Neural cell (in vitro differentiated cells): ENCODE measurements at regions not wholly inside any gene's neighbourhood (a gene's known extent, or its start where the extent isn't known, plus 50 kb on each side); places are given as distances from the start of the nearest gene placed in this dataset.

Source experiments
- H2AFZ ChIP-seq: fragments of 200-600, 300-800 bp; sonication (generic), shearing (Covaris generic); 2 replicates; pipeline ENCODE4 v1.6.0; 2014; ENCODE audit warnings: low read depth, mild to moderate bottlenecking, antibody characterized with exemption, low read length, moderate library complexity
- H3F3A ChIP-seq: fragments of 200-600 bp; shearing (Covaris generic); 2 replicates; pipeline ENCODE4 v1.6.1; 2016; ENCODE audit warnings: mild to moderate bottlenecking, moderate library complexity, mixed read lengths, antibody characterized with exemption, low read length; ENCODE audit not compliant: insufficient read depth, poor library complexity, severe bottlenecking
- H3K27ac ChIP-seq: fragments of 200-600, 300-800 bp; sonication (generic), shearing (Covaris generic); 2 replicates; pipeline ENCODE4 v1.5.1; 2014; ENCODE audit warnings: mild to moderate bottlenecking, low read length, moderate library complexity
- H3K27me3 ChIP-seq: fragments of 300-800, 200-600 bp; sonication (generic), shearing (Covaris generic); 2 replicates; pipeline ENCODE4 v1.6.0; 2014; ENCODE audit warnings: mild to moderate bottlenecking, low read depth, low read length, moderate library complexity; ENCODE audit not compliant: insufficient read depth
- H3K36me3 ChIP-seq: fragments of 300-800, 200-600 bp; sonication (generic), shearing (Covaris generic); 2 replicates; pipeline ENCODE4 v1.5.1; 2014; ENCODE audit warnings: mild to moderate bottlenecking, antibody characterized with exemption, low read length, moderate library complexity; ENCODE audit not compliant: insufficient read depth
- H3K4me2 ChIP-seq: fragments of 300-800, 200-600 bp; sonication (generic), shearing (Covaris generic); 2 replicates; pipeline ENCODE4 v1.6.0; 2014; ENCODE audit warnings: mild to moderate bottlenecking, low read length
- H3K4me3 ChIP-seq: fragments of 300-800, 200-600 bp; sonication (generic), shearing (Covaris generic); 2 replicates; pipeline ENCODE4 v1.5.1; 2014; ENCODE audit warnings: mild to moderate bottlenecking, low read length, moderate library complexity
- H3K79me2 ChIP-seq: fragments of 200-600 bp; shearing (Covaris generic); replicated peaks from 2 replicates; pipeline ENCODE4 v1.6.0; 2014; ENCODE audit warnings: mild to moderate bottlenecking, low read length, moderate library complexity; ENCODE audit not compliant: insufficient read depth
- H3K9ac ChIP-seq: fragments of 300-800, 200-600 bp; sonication (generic), shearing (Covaris generic); 2 replicates; pipeline ENCODE4 v1.6.1; 2016; ENCODE audit warnings: mild to moderate bottlenecking, low read length, mixed read lengths
- H3K9me2 ChIP-seq: fragments of 200-600 bp; shearing (Covaris generic); 2 replicates; pipeline ENCODE4 v1.6.1; 2016; ENCODE audit warnings: mild to moderate bottlenecking, low read length, mixed read lengths; ENCODE audit not compliant: insufficient read depth
- H3K9me3 ChIP-seq: fragments of 200-600, 300-800 bp; sonication (generic), shearing (Covaris generic); 2 replicates; pipeline ENCODE4 v1.6.1; 2016; ENCODE audit warnings: mild to moderate bottlenecking, mixed run types, low read length, moderate library complexity, mixed read lengths
- H4K20me1 ChIP-seq: fragments of 200-600 bp; shearing (Covaris generic); 2 replicates; pipeline ENCODE4 v1.6.1; 2016; ENCODE audit warnings: mild to moderate bottlenecking, mixed run types; ENCODE audit not compliant: insufficient read depth
- EP300 ChIP-seq: fragments of 450-650 bp; conservative IDR thresholded peaks from 2 replicates; pipeline ENCODE4 v1.6.1; 2014; ENCODE audit warnings: antibody characterized with exemption, mild to moderate bottlenecking, moderate library complexity; ENCODE audit not compliant: poor library complexity, severe bottlenecking
- EZH2 ChIP-seq: fragments of 200-600, 300-800 bp; shearing (Covaris generic), sonication (generic); IDR thresholded peaks from 2 replicates; pipeline ENCODE4 v1.6.1; 2014; ENCODE audit warnings: antibody characterized with exemption, low read length, borderline replicate concordance, mild to moderate bottlenecking; ENCODE audit not compliant: insufficient read depth, poor library complexity, severe bottlenecking
- MXI1 ChIP-seq: fragments of 450-650 bp; conservative IDR thresholded peaks from 2 replicates; pipeline ENCODE4 v1.6.1; 2014; ENCODE audit warnings: antibody characterized with exemption, mild to moderate bottlenecking; ENCODE audit not compliant: poor library complexity, severe bottlenecking
- POLR2AphosphoS5 ChIP-seq: IDR thresholded peaks from 2 replicates; pipeline ENCODE4 v1.6.1; 2012
- RAD21 ChIP-seq: fragments of 450-650 bp; conservative IDR thresholded peaks from 2 replicates; pipeline ENCODE4 v1.6.1; 2014; ENCODE audit warnings: antibody characterized with exemption, mild to moderate bottlenecking, moderate library complexity
- SMC3 ChIP-seq: fragments of 450-650 bp; conservative IDR thresholded peaks from 2 replicates; pipeline ENCODE4 v1.6.1; 2014; ENCODE audit warnings: antibody characterized with exemption, mild to moderate bottlenecking, moderate library complexity; ENCODE audit not compliant: poor library complexity
- TAF1 ChIP-seq: IDR thresholded peaks from 2 replicates; pipeline ENCODE4 v1.6.1; 2012; ENCODE audit warnings: low read depth
- TF ChIP-seq, protein P1 (sequence below): fragments of 450-650 bp; IDR thresholded peaks from 2 replicates; pipeline ENCODE4 v1.5.1; 2014; ENCODE audit warnings: antibody characterized with exemption, mild to moderate bottlenecking, moderate library complexity; ENCODE audit not compliant: poor library complexity, severe bottlenecking
- TF ChIP-seq, protein P2 (sequence below): IDR thresholded peaks from 2 replicates; pipeline ENCODE4 v1.6.1; 2012; ENCODE audit warnings: borderline replicate concordance

DNA sequence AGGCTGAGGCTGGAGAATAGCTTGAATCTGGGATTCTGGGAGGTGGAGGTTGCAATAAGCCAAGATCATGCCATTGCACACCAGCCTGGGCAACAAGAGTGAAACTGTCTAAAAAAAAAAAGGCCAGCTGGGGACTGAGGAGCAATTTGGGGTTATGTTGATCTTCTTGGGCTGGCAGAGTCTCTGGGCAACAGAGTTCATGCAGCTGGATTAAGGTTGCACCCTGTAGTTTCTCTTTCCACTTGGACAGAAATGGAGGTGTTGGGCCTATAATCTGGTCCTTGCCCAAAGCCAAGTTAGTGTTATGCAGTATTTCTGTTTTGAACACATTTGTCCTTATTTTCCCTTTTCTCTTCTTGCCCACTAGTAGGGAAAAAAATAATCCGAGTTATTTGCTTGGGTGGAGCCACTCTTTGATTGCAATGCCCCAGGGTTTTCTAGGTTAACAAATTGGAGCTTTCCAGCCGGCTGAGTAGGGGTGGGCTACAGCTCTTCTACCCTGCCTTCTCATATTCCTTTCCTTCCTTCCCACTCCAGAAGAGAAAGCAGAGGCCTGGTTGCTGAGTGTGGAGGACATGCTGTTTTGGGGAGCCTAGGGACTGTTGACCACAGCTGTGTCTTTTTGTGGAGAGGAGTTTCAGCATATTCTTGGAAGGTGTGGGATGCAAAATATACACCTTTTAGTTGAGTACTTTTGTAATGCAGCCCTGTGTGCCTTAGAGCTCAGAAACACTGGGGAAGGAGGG is 213.9 kb downstream of the SOX4 start:
- Histone ChIP-seq H2AFZ (no peak overlapping the region), H3K27ac (no peak overlapping the region), H3K9me2 (no peaks in the 10 kb centered on the region), H3K79me2 (no peaks in the 10 kb centered on the region), H3F3A (no peaks in the 10 kb centered on the region), H3K4me3 (no peak overlapping the region), H3K9me3 (no peaks in the 10 kb centered on the region), H4K20me1 (no peaks in the 10 kb centered on the region), H3K27me3 (no peaks in the 10 kb centered on the region), H3K36me3 (no peaks in the 10 kb centered on the region), H3K4me2 (no peak overlapping the region), H3K9ac (no peak overlapping the region)
- TF ChIP-seq EP300 (no peak), EZH2 (no peak), SMC3 (no peak), MXI1 (no peak)

DNA sequence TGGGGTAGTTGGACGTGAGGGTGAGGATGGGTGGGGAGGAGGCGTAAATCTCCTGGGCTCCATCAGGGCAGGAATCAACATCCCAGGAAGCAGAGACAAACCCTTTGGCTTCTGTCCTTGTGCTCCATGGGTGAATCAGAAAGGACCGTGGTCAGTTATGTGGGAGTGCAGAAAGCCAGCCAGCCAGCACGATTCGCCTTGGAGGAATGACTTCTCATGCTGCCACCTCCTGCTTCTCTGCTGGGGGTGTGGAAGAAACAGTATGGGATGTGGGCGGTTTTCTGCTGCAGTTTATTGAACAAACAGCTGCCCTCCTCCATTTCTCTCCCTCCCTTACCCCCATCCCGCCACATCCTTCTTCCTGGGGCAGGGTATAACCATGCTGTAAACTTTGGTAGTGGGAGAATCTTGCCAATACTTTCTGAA is 214.5 kb downstream of the SOX4 start:
- H3K79me2 ChIP-seq, result no peaks in the 10 kb centered on the region
- no peak for TF ChIP-seq POLR2AphosphoS5
- no peak for TF ChIP-seq TAF1
- no peak for TF ChIP-seq MXI1
- TF ChIP-seq SMC3, result no peak
- no peak for TF ChIP-seq EP300
- TF ChIP-seq, protein P1, sequence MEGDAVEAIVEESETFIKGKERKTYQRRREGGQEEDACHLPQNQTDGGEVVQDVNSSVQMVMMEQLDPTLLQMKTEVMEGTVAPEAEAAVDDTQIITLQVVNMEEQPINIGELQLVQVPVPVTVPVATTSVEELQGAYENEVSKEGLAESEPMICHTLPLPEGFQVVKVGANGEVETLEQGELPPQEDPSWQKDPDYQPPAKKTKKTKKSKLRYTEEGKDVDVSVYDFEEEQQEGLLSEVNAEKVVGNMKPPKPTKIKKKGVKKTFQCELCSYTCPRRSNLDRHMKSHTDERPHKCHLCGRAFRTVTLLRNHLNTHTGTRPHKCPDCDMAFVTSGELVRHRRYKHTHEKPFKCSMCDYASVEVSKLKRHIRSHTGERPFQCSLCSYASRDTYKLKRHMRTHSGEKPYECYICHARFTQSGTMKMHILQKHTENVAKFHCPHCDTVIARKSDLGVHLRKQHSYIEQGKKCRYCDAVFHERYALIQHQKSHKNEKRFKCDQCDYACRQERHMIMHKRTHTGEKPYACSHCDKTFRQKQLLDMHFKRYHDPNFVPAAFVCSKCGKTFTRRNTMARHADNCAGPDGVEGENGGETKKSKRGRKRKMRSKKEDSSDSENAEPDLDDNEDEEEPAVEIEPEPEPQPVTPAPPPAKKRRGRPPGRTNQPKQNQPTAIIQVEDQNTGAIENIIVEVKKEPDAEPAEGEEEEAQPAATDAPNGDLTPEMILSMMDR, result no peak
- TF ChIP-seq RAD21, result no peak
- no peak for TF ChIP-seq EZH2
- TF ChIP-seq, protein P2, sequence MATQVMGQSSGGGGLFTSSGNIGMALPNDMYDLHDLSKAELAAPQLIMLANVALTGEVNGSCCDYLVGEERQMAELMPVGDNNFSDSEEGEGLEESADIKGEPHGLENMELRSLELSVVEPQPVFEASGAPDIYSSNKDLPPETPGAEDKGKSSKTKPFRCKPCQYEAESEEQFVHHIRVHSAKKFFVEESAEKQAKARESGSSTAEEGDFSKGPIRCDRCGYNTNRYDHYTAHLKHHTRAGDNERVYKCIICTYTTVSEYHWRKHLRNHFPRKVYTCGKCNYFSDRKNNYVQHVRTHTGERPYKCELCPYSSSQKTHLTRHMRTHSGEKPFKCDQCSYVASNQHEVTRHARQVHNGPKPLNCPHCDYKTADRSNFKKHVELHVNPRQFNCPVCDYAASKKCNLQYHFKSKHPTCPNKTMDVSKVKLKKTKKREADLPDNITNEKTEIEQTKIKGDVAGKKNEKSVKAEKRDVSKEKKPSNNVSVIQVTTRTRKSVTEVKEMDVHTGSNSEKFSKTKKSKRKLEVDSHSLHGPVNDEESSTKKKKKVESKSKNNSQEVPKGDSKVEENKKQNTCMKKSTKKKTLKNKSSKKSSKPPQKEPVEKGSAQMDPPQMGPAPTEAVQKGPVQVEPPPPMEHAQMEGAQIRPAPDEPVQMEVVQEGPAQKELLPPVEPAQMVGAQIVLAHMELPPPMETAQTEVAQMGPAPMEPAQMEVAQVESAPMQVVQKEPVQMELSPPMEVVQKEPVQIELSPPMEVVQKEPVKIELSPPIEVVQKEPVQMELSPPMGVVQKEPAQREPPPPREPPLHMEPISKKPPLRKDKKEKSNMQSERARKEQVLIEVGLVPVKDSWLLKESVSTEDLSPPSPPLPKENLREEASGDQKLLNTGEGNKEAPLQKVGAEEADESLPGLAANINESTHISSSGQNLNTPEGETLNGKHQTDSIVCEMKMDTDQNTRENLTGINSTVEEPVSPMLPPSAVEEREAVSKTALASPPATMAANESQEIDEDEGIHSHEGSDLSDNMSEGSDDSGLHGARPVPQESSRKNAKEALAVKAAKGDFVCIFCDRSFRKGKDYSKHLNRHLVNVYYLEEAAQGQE, result no peak
- no peaks in the 10 kb centered on the region for H3F3A ChIP-seq
- no peak overlapping the region for H3K4me2 ChIP-seq
- H3K36me3 ChIP-seq, result no peaks in the 10 kb centered on the region
- H4K20me1 ChIP-seq, result no peaks in the 10 kb centered on the region
- no peaks in the 10 kb centered on the region for H3K9me3 ChIP-seq
- no peak overlapping the region for H3K9ac ChIP-seq
- no peak overlapping the region for H3K27ac ChIP-seq
- no peaks in the 10 kb centered on the region for H3K27me3 ChIP-seq
- H3K4me3 ChIP-seq, result no peak overlapping the region
- no peak overlapping the region for H2AFZ ChIP-seq
- H3K9me2 ChIP-seq, result no peaks in the 10 kb centered on the region
